ENCODE measurements at regions not wholly inside any gene's neighbourhood (a gene's known extent, or its start where the extent isn't known, plus 50 kb on each side); places are given as distances from the start of the nearest gene placed in this dataset.

DNA sequence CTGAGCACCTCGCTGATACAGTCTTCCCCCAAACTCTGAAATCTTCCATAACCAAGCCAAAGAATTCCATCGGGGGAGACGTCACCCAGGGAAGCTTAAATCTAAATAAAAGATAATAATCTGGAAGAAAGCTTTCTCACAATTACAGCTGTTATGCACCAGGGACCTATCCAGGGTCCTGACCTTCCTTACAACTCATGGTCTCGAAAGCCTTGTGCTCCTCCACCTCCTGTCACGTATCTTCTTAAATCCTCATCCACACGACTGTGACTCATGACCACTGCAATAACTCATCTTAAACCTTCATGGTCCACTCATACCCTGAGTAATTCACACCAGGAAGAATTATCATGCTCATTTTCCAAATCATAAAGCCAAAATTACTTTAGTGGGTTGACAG is 166.8 kb upstream of the FRG1 start:
- no peak overlapping the region for H3K9ac ChIP-seq (ENCODE audit: low read length)
- H3K4me1 ChIP-seq (ENCODE audit: control insufficient read depth, insufficient read depth, low read length), result no peaks in the 10 kb centered on the region
- H3K27ac ChIP-seq (ENCODE audit: low read depth, low read length), result no peak overlapping the region

GRCh38 chr4:189779281-189779980 is 161.2 kb upstream of the FRG1 start:
- no peak overlapping the region for H3K9ac ChIP-seq (ENCODE audit: low read length)
- H3K9me3 ChIP-seq (ENCODE audit: control insufficient read depth, insufficient read depth, low read depth, low read length), result no peaks in the 10 kb centered on the region
- H3K36me3 ChIP-seq (ENCODE audit: control insufficient read depth, insufficient read depth, low read length), result no peaks in the 10 kb centered on the region
- H3K27me3 ChIP-seq (ENCODE audit: control insufficient read depth, insufficient read depth, low read length), result no peaks in the 10 kb centered on the region
- H3K4me3 ChIP-seq (ENCODE audit: low read depth, low read length), result no peak overlapping the region
- no peaks in the 10 kb centered on the region for H3K4me1 ChIP-seq (ENCODE audit: control insufficient read depth, insufficient read depth, low read length)
- no peak overlapping the region for H3K27ac ChIP-seq (ENCODE audit: low read depth, low read length)

More for the DNA sequence above, 166.8 kb upstream of the FRG1 start:
- Histone ChIP-seq H3K36me3 (ENCODE audit: control insufficient read depth, insufficient read depth, low read length) (no peaks in the 10 kb centered on the region), H3K4me3 (ENCODE audit: low read depth, low read length) (no peak overlapping the region), H3K27me3 (ENCODE audit: control insufficient read depth, insufficient read depth, low read length) (no peaks in the 10 kb centered on the region), H3K9me3 (ENCODE audit: control insufficient read depth, insufficient read depth, low read depth, low read length) (no peaks in the 10 kb centered on the region)

- no peaks in the 10 kb centered on the region for H3K36me3 ChIP-seq (ENCODE audit: control insufficient read depth, insufficient read depth, low read length)
- H3K27ac ChIP-seq (ENCODE audit: low read depth, low read length), result no peak overlapping the region
- H3K9ac ChIP-seq (ENCODE audit: low read length), result no peak overlapping the region
- H3K9me3 ChIP-seq (ENCODE audit: control insufficient read depth, insufficient read depth, low read depth, low read length), result no peaks in the 10 kb centered on the region
- no peaks in the 10 kb centered on the region for H3K27me3 ChIP-seq (ENCODE audit: control insufficient read depth, insufficient read depth, low read length)
- no peak overlapping the region for H3K4me3 ChIP-seq (ENCODE audit: low read depth, low read length)
- peaks cover 6% of the 10 kb centered on the region for H3K4me1 ChIP-seq (ENCODE audit: control insufficient read depth, insufficient read depth, low read length)
Measured at GRCh38 chr4:189780391-189780790, 160.3 kb upstream of the FRG1 start.

DNA sequence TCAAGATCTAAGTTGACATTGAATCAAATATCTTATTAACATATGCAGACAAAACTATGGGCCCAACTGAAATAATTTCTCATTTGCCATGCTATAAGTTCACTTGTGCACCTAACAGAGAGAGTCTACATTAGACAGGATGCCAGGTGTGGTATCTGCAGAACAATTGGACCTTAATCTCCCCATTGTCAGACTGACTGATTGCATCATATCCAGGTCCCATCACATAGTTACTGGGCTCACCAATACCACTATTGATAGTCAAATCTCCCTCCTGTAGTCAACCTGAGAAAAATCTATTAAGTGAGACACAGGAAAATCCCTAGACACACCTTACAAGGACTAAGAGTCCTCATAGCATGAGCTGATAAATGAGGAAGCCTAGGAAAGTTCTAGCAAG is 156.0 kb upstream of the FRG1 start:
- Histone ChIP-seq H3K36me3 (ENCODE audit: control insufficient read depth, insufficient read depth, low read length) (no peaks in the 10 kb centered on the region), H3K9me3 (ENCODE audit: control insufficient read depth, insufficient read depth, low read depth, low read length) (no peaks in the 10 kb centered on the region), H3K27me3 (ENCODE audit: control insufficient read depth, insufficient read depth, low read length) (no peaks in the 10 kb centered on the region), H3K4me1 (ENCODE audit: control insufficient read depth, insufficient read depth, low read length) (peaks cover 6% of the 10 kb centered on the region), H3K4me3 (ENCODE audit: low read depth, low read length) (no peak overlapping the region), H3K9ac (ENCODE audit: low read length) (no peak overlapping the region), H3K27ac (ENCODE audit: low read depth, low read length) (no peak overlapping the region)

DNA sequence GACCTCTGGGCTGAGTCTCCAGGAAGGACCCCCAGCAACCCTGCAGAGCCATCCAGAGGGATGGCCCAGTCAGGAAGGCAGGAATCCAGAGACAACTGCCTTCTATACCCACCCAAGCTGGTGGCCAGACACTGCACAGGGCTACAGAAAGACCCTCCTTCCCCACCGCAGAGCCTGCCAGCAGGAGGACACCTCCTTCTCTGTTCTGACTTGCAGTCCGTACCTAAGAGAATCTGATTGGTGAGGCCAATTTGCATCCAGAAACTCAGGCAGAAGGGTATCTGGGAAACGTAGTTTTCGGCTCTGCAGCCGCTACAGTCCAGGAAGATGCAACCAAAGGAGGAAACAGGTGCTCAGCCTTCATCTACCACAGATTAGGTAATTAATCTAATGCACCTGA is 155.4 kb upstream of the FRG1 start:
- H3K27ac ChIP-seq (ENCODE audit: low read depth, low read length), result no peak overlapping the region
- no peaks in the 10 kb centered on the region for H3K27me3 ChIP-seq (ENCODE audit: control insufficient read depth, insufficient read depth, low read length)
- peaks cover 6% of the 10 kb centered on the region for H3K4me1 ChIP-seq (ENCODE audit: control insufficient read depth, insufficient read depth, low read length)
- H3K9me3 ChIP-seq (ENCODE audit: control insufficient read depth, insufficient read depth, low read depth, low read length), result no peaks in the 10 kb centered on the region
- H3K4me3 ChIP-seq (ENCODE audit: low read depth, low read length), result no peak overlapping the region; the same call in 1 of the 2 replicates
- no peaks in the 10 kb centered on the region for H3K36me3 ChIP-seq (ENCODE audit: control insufficient read depth, insufficient read depth, low read length)
- H3K9ac ChIP-seq (ENCODE audit: low read length), result no peak overlapping the region

GRCh38 chr4:189786447-189786846 is 154.2 kb upstream of the FRG1 start:
- Histone ChIP-seq H3K9ac (ENCODE audit: low read length) (no peak overlapping the region), H3K4me3 (ENCODE audit: low read depth, low read length) (no peak overlapping the region), H3K36me3 (ENCODE audit: control insufficient read depth, insufficient read depth, low read length) (no peaks in the 10 kb centered on the region), H3K4me1 (ENCODE audit: control insufficient read depth, insufficient read depth, low read length) (peaks cover 6% of the 10 kb centered on the region), H3K9me3 (ENCODE audit: control insufficient read depth, insufficient read depth, low read depth, low read length) (no peaks in the 10 kb centered on the region), H3K27me3 (ENCODE audit: control insufficient read depth, insufficient read depth, low read length) (no peaks in the 10 kb centered on the region), H3K27ac (ENCODE audit: low read depth, low read length) (no peak overlapping the region)

GRCh38 chr4:189787216-189788031 is 153.2 kb upstream of the FRG1 start:
- H3K9me3 ChIP-seq (ENCODE audit: control insufficient read depth, insufficient read depth, low read depth, low read length), result no peaks in the 10 kb centered on the region
- H3K4me3 ChIP-seq (ENCODE audit: low read depth, low read length), result no peak overlapping the region
- H3K27me3 ChIP-seq (ENCODE audit: control insufficient read depth, insufficient read depth, low read length), result no peaks in the 10 kb centered on the region
- H3K4me1 ChIP-seq (ENCODE audit: control insufficient read depth, insufficient read depth, low read length), result peaks cover 6% of the 10 kb centered on the region
- H3K9ac ChIP-seq (ENCODE audit: low read length), result no peak overlapping the region
- no peaks in the 10 kb centered on the region for H3K36me3 ChIP-seq (ENCODE audit: control insufficient read depth, insufficient read depth, low read length)
- no peak overlapping the region for H3K27ac ChIP-seq (ENCODE audit: low read depth, low read length)

DNA sequence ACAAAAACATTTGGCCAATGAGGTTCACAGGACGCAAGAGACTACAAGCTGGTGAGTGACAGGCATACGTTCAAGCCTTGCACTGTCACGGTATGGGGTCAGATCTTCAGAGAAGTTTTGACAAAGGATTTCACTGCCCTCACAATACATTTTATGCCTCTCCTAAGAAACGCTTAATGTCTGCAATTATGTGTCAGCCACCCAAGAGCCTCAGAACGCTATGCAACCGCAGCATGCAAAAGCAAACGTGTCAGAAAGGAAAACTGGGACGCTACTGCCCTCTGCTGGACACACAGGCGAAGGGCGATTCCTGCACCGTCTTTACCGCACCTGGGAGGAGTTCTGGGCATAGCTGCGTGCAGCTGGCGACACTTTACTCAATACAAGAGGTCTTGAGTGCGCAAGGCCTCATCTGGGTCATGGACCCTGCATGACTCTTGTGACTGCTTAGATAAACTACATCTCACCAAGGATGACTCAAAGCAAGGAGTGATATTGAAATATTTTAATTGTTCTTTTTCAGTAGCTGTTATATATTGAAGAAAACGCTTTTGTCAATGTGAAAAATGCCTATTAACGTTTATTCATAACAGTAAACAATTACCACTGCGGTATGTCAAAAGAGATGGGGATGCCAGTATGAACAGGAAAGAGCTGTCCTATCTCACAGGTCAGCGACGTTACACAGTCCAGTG is 147.6 kb upstream of the FRG1 start:
- Histone ChIP-seq H3K36me3 (ENCODE audit: control insufficient read depth, insufficient read depth, low read length) (no peaks in the 10 kb centered on the region), H3K9me3 (ENCODE audit: control insufficient read depth, insufficient read depth, low read depth, low read length) (no peaks in the 10 kb centered on the region), H3K27ac (ENCODE audit: low read depth, low read length) (no peak overlapping the region), H3K4me3 (ENCODE audit: low read depth, low read length) (no peak overlapping the region), H3K9ac (ENCODE audit: low read length) (no peak overlapping the region), H3K27me3 (ENCODE audit: control insufficient read depth, insufficient read depth, low read length) (no peaks in the 10 kb centered on the region), H3K4me1 (ENCODE audit: control insufficient read depth, insufficient read depth, low read length) (peaks cover 7% of the 10 kb centered on the region; the same call in 1 of the 2 replicates)

GRCh38 chr4:189800545-189801088 is 140.1 kb upstream of the FRG1 start:
- Histone ChIP-seq H3K9me3 (ENCODE audit: control insufficient read depth, insufficient read depth, low read depth, low read length) (no peaks in the 10 kb centered on the region), H3K36me3 (ENCODE audit: control insufficient read depth, insufficient read depth, low read length) (no peaks in the 10 kb centered on the region), H3K4me1 (ENCODE audit: control insufficient read depth, insufficient read depth, low read length) (0 out of 2 replicates have a peak, but pooled peaks cover under 1% of the 10 kb centered on the region), H3K27ac (ENCODE audit: low read depth, low read length) (no peak overlapping the region), H3K4me3 (ENCODE audit: low read depth, low read length) (no peak overlapping the region), H3K27me3 (ENCODE audit: control insufficient read depth, insufficient read depth, low read length) (no peaks in the 10 kb centered on the region), H3K9ac (ENCODE audit: low read length) (no peak overlapping the region)

DNA sequence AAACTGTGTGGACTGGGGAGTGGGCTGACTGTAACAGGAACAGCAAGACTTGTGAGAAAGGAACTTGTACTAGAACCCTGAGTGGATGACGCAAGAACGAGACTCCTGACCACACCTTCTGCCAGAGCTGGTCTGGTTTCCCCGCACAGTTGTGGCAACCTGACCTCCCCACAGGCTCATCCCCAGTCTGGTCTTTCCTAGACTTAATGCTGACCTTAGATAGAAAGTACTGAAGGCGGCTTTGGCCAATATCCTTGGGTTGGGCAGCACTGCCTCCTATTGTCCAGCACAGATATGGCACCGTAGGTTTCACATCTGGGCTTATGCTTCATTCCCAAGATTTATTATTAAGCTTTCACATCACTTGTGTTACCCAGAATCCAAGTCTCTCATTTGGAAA is 137.8 kb upstream of the FRG1 start:
- Histone ChIP-seq H3K4me3 (ENCODE audit: low read depth, low read length) (no peak overlapping the region), H3K36me3 (ENCODE audit: control insufficient read depth, insufficient read depth, low read length) (no peaks in the 10 kb centered on the region), H3K9me3 (ENCODE audit: control insufficient read depth, insufficient read depth, low read depth, low read length) (no peaks in the 10 kb centered on the region), H3K4me1 (ENCODE audit: control insufficient read depth, insufficient read depth, low read length) (no peaks in the 10 kb centered on the region), H3K27ac (ENCODE audit: low read depth, low read length) (no peak overlapping the region), H3K27me3 (ENCODE audit: control insufficient read depth, insufficient read depth, low read length) (no peaks in the 10 kb centered on the region), H3K9ac (ENCODE audit: low read length) (no peak overlapping the region)

- H3K9ac ChIP-seq (ENCODE audit: low read length), result no peak overlapping the region
- no peaks in the 10 kb centered on the region for H3K27me3 ChIP-seq (ENCODE audit: control insufficient read depth, insufficient read depth, low read length)
- H3K4me3 ChIP-seq (ENCODE audit: low read depth, low read length), result no peak overlapping the region
- no peaks in the 10 kb centered on the region for H3K4me1 ChIP-seq (ENCODE audit: control insufficient read depth, insufficient read depth, low read length)
- no peaks in the 10 kb centered on the region for H3K9me3 ChIP-seq (ENCODE audit: control insufficient read depth, insufficient read depth, low read depth, low read length)
- no peak overlapping the region for H3K27ac ChIP-seq (ENCODE audit: low read depth, low read length)
- no peaks in the 10 kb centered on the region for H3K36me3 ChIP-seq (ENCODE audit: control insufficient read depth, insufficient read depth, low read length)
Measured at GRCh38 chr4:189804894-189805293, 135.8 kb upstream of the FRG1 start.
